Right lobe of liver (tissue), 6 donors: ENCODE measurements at regions not wholly inside any gene's neighbourhood (a gene's known extent, or its start where the extent isn't known, plus 50 kb on each side); places are given as distances from the start of the nearest gene placed in this dataset.

ENCODE experiments used
- ATAC-seq, 4 donors: fragments of 200-7000 bp; cut with Tn5 transposase; one replicate each; pipeline ENCODE4 v1.9.1; 2020; ENCODE audit warnings: mild to moderate bottlenecking in 4 of 4, moderate library complexity in 4 of 4
- DNase-seq, 3 donors: peaks; one replicate each; pipeline ENCODE4 v3.0.0-alpha.2; 2020
- H3K27ac ChIP-seq, 3 donors: fragments of 200-600 bp; one replicate each; pipeline ENCODE4 v1.8.0; 2022
- H3K27me3 ChIP-seq, 2 donors: fragments of 200-600 bp; one replicate each; pipeline ENCODE4 v1.8.0; 2022
- H3K36me3 ChIP-seq, 4 donors: fragments of 200-600 bp; sonication (generic) in 1 of 4; one replicate each; pipeline versions ENCODE4 v1.5.1 to v1.8.0; 2017 to 2022; ENCODE audit warnings: control low read depth in 1 of 4
- H3K4me1 ChIP-seq, 4 donors: fragments of 200-600 bp; sonication (generic) in 1 of 4; one replicate each; pipeline versions ENCODE4 v1.5.1 to v1.8.0; 2017 to 2022; ENCODE audit warnings: control low read depth in 1 of 4
- H3K4me3 ChIP-seq, 3 donors: fragments of 200-600 bp; one replicate each; pipeline ENCODE4 v1.8.0; 2022
- H3K9me3 ChIP-seq, 4 donors: fragments of 200-600 bp; sonication (generic) in 1 of 4; one replicate each; pipeline versions ENCODE4 v1.5.1 to v1.8.0; 2017 to 2022; ENCODE audit warnings: control low read depth in 1 of 4
- POLR2A ChIP-seq: fragments of 450-650 bp; IDR thresholded peaks from one replicate; pipeline ENCODE4 v1.6.1; 2017; ENCODE audit warnings: antibody characterized with exemption, mild to moderate bottlenecking
- WGBS: methylation state at CpG from one replicate; pipeline ENCODE4 v1.1.6; 2018; ENCODE audit warnings: low coverage, low lambda C conversion rate; ENCODE audit not compliant: insufficient coverage; ENCODE audit errors: missing lambda C conversion rate; 5-methylcytosine and 5-hydroxymethylcytosine counted together
- intact Hi-C, 2 donors: fragments of 100-400 bp; cut with DNase I; formaldehyde crosslinking; loops; one replicate each; pipeline versions ENCODE4 v1.11.2 to v1.14.1; 2022
- TF ChIP-seq, protein P1 (sequence below), 4 donors: fragments of 200-600 bp in 3 of 4; fragments of 450-650 bp in 1 of 4; IDR thresholded peaks; one replicate each; pipeline versions ENCODE4 v1.5.1 to v1.8.0; 2016 to 2022; ENCODE audit warnings: antibody characterized with exemption in 4 of 4, mild to moderate bottlenecking in 2 of 4
- donor health status: DM: no; HTN: yes; CAD: no.
- donor health status: DM: no; HTN: no; CAD: no.
- donor health status: DM: no; HTN: no; CAD: no.
- donor health status: DM: no; HTN: yes; CAD: no.
- donor health status: DM: no; HTN: yes; CAD: no.

DNA sequence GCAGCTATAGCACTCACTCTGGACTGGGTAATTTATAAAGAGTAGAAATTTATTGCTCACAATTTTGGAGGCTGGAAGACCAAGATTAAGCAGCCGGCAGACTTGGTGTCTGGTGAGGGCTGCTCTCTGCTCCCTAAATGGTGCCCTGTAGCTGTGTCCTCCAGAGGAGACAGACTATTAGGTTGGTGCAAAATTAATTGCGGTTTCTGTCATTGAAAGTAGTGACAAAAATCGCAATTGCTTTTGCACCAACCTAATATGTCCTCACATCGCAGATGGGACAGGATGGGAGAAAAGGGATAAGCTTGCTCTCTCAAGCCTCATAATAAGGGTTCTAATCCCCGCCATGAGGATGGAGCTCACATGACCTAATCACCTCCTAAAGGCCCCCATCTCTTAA lies 258.1 kb upstream of the VCX3A start:
- no peaks in the 10 kb centered on the region for H3K36me3 ChIP-seq
- H3K4me1 ChIP-seq, result no peaks in the 10 kb centered on the region
- H3K27me3 ChIP-seq, result no peaks in the 10 kb centered on the region
- no peaks in the 10 kb centered on the region for H3K9me3 ChIP-seq
- ATAC-seq (no peak), DNase-seq (no peak)
- no peak overlapping the region for H3K4me3 ChIP-seq
- H3K27ac ChIP-seq, result no peak overlapping the region
- no peak for TF ChIP-seq POLR2A
- TF ChIP-seq, protein P1, sequence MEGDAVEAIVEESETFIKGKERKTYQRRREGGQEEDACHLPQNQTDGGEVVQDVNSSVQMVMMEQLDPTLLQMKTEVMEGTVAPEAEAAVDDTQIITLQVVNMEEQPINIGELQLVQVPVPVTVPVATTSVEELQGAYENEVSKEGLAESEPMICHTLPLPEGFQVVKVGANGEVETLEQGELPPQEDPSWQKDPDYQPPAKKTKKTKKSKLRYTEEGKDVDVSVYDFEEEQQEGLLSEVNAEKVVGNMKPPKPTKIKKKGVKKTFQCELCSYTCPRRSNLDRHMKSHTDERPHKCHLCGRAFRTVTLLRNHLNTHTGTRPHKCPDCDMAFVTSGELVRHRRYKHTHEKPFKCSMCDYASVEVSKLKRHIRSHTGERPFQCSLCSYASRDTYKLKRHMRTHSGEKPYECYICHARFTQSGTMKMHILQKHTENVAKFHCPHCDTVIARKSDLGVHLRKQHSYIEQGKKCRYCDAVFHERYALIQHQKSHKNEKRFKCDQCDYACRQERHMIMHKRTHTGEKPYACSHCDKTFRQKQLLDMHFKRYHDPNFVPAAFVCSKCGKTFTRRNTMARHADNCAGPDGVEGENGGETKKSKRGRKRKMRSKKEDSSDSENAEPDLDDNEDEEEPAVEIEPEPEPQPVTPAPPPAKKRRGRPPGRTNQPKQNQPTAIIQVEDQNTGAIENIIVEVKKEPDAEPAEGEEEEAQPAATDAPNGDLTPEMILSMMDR (IDR thresholded peaks at IDR 0.05), result no peak
- WGBS, result 93% methylated on average over 4 of the region's 5 CpGs
- intact Hi-C loops, result no loop called here

DNA sequence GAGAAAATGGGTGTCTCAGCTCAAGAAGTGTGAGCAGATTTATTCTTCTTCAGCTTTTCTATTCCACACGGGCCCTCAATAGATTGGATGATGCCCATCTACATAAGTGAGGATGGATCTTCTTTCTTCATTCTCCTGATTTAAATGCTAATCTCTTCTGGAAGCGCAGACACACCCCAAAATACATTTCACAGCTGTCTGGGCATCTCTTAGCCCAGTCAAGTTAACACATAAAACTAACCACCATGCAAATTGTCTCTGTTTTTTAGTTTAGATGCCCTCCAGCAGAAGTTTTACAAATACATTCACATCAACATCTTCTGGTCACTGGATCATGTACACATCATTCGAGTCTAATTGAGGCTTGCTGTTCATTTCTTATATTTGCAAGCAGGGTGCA lies 249.0 kb upstream of the VCX3A start:
- 81% methylated on average over 2 of the region's 3 CpGs for WGBS
- Histone ChIP-seq H3K36me3 (no peaks in the 10 kb centered on the region), H3K27ac (no peak overlapping the region)

DNA sequence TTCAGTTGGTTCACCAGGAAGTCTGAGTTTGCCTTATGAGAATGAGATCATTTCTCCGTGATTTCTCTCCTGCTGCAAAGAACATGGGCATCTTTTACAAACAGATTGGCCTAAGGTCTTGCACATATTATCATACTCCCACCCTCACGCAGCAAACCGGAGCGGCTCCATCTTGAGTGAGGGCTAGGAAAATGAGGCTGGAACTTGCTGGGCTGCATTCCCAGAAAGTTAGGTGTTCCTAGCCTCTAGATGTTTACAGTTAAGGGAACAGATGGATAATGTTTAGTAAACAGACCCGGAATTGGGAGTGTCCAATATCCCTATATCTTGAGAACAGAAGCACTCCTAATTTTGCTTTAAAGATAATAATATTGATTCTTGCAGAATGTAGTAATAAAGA lies 247.9 kb upstream of the VCX3A start:
- Histone ChIP-seq H3K4me3 (no peak overlapping the region), H3K27me3 (no peaks in the 10 kb centered on the region), H3K9me3 (no peaks in the 10 kb centered on the region), H3K4me1 (no peaks in the 10 kb centered on the region), H3K27ac (no peak overlapping the region), H3K36me3 (no peaks in the 10 kb centered on the region)
- DNase-seq, result no peak
- ATAC-seq, result no peak
- no peak for TF ChIP-seq POLR2A
- TF ChIP-seq, protein P1 (IDR thresholded peaks at IDR 0.05), result no peak
- 76% methylated on average over 3 of the region's 5 CpGs for WGBS
- intact Hi-C loops, result no loop called here

More for the DNA sequence above, 249.0 kb upstream of the VCX3A start:
- DNase-seq, result no peak
- Histone ChIP-seq H3K9me3 (no peaks in the 10 kb centered on the region), H3K4me3 (no peak overlapping the region), H3K4me1 (no peaks in the 10 kb centered on the region), H3K27me3 (no peaks in the 10 kb centered on the region)
- TF ChIP-seq, protein P1 (IDR thresholded peaks at IDR 0.05), result no peak
- no peak for TF ChIP-seq POLR2A
- ATAC-seq, result no peak
- intact Hi-C loops, result no loop called here

DNA sequence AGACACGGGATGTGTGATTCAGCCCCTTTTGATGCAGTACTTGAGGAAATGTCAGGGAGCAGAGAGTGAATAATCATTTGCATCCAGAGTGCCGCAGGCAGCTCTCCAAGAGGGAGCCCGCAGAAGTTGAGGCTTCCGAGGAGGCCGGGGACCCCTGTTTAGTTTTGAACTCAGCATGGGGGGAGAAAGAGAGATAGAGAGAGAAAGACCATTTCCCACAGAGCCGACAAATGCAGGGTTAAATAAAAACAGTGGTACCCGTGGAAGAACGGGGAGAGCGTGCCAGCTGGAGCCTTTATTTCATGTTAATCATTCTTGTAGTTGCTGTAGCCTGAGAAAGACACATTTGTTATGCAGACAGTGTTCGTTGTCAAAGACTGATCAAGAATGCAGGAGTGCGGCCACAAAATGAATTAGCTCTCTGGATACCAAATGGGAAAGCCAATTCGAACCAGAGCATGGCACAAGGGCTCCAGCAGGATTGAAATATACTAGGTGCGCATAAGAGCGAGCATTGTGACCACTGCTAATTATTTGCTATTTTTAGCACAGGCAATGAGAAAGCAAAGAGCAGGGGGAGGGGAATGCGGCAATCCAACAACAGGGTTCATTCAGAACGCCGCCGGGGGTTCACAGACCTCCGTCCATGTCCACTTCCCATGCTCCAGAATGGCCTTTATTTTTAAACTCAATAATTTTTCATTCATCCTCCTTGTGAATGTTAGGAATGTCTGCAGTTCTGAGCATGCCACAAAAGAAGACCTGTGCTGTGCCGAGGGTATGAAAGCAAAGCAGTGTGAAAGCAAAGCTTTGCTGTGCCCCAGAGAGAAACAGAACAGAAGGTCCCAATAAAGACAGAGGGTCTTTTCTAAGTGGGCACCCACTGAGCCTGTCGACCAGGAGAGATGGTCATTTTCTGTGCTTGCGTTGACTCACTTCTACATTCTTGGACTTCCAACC lies 243.9 kb upstream of the VCX3A start:
- intact Hi-C loops, result no loop called here
- DNase-seq (peak in 1 of 3 donors; percentile 39), ATAC-seq (peak; percentile 56 to 73 (median 58))
- peak overlapping the region in 2 of 3 donors; percentile 26 to 28 for H3K4me3 ChIP-seq
- TF ChIP-seq, protein P1 (IDR thresholded peaks at IDR 0.05), result no peak
- TF ChIP-seq POLR2A, result no peak
- no peaks in the 10 kb centered on the region for H3K9me3 ChIP-seq
- H3K27ac ChIP-seq, result no peak overlapping the region
- H3K27me3 ChIP-seq, result no peaks in the 10 kb centered on the region
- H3K4me1 ChIP-seq, result no peaks in the 10 kb centered on the region
- no peaks in the 10 kb centered on the region for H3K36me3 ChIP-seq
- 31% methylated on average over 17 of the region's 22 CpGs for WGBS
